ENCODE measurements at regions not wholly inside any gene's neighbourhood (a gene's known extent, or its start where the extent isn't known, plus 50 kb on each side); places are given as distances from the start of the nearest gene placed in this dataset.

DNA sequence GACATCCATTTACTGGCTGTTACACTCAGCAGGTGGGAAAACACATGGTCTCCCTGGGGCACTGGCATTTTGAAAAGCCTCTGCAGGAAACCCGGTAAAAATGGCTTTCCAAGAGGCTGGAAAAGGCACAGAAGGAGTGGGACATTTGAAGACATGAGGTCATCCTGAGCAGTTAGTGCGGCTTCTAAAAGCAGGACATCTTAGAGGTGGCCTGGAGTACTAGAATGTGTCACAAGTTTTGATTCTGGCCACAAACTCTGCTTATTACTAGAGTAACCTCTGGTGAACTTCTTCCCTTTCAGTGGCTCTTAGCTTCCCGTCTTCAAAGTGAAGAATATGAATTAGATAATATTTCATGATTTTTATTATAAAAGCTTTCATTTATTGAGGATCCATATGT is 423.0 kb upstream of the BRINP1 start:
- intact Hi-C loops (cut with micrococcal nuclease; ENCODE audit: unreplicated experiment), result no loop called here
- H3K79me2 ChIP-seq (ENCODE audit: insufficient read depth, low read depth, low read length), result no peaks in the 10 kb centered on the region
- no peak for DNase-seq (ENCODE audit: low spot score)
- ChIA-PET CTCF (ENCODE audit: unreplicated experiment) (no interaction called here), POLR2A (no interaction called here)
- TF ChIP-seq CTCF (conservative IDR thresholded peaks at IDR 0.05; ENCODE audit: low read length), result no peak
- TF ChIP-seq EZH2phosphoT487 (IDR thresholded peaks at IDR 0.05; ENCODE audit: borderline replicate concordance, low read depth, low read length), result no peak
- H3K4me1 ChIP-seq (ENCODE audit: insufficient read depth, low read length, poor library complexity, severe bottlenecking), result no peaks in the 10 kb centered on the region
- H3K27ac ChIP-seq (ENCODE audit: low read depth, low read length, poor library complexity, severe bottlenecking), result no peak overlapping the region
- no peak overlapping the region for H2AFZ ChIP-seq (ENCODE audit: low read length)
- no peak overlapping the region for H3K4me3 ChIP-seq (ENCODE audit: low read depth, low read length, poor library complexity, severe bottlenecking)
- H3K4me2 ChIP-seq (ENCODE audit: low read length), result no peak overlapping the region
- H3K9me3 ChIP-seq (ENCODE audit: low read length), result no peaks in the 10 kb centered on the region
- no TSS peak for BruUV-seq (replicated peaks)
- no peaks in the 10 kb centered on the region for H3K9me2 ChIP-seq (ENCODE audit: insufficient read depth, low read length)
- H3K36me3 ChIP-seq (ENCODE audit: insufficient read depth, low read length), result no peaks in the 10 kb centered on the region
- H4K20me1 ChIP-seq (ENCODE audit: insufficient read depth, low read length), result no peaks in the 10 kb centered on the region

DNA sequence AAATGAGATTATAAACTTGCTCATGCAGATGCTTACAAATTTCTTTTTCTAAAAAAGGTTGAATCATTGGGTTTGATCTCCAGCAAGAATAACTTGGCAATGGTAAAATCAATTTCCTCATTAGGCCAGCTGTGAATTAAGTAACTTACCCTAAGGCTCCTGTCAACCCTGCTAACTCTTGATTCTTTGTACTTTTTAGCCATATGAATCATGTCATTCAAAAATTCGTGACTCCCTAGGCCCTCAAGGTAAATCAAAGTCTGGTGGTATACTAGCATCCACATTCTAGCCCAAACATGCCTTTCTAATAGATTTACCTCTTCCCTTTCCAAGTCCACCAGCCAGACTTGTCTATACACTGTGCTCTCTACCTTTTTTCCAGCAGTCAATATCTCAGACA is 420.8 kb upstream of the BRINP1 start:
- H3K27ac ChIP-seq (ENCODE audit: low read depth, low read length, poor library complexity, severe bottlenecking), result no peak overlapping the region
- BruUV-seq (replicated peaks), result no TSS peak
- H3K4me2 ChIP-seq (ENCODE audit: low read length), result no peak overlapping the region
- no peaks in the 10 kb centered on the region for H3K4me1 ChIP-seq (ENCODE audit: insufficient read depth, low read length, poor library complexity, severe bottlenecking)
- H3K9me3 ChIP-seq (ENCODE audit: low read length), result no peaks in the 10 kb centered on the region
- H4K20me1 ChIP-seq (ENCODE audit: insufficient read depth, low read length), result no peaks in the 10 kb centered on the region
- H2AFZ ChIP-seq (ENCODE audit: low read length), result no peak overlapping the region
- intact Hi-C loops (cut with micrococcal nuclease; ENCODE audit: unreplicated experiment), result no loop called here
- H3K4me3 ChIP-seq (ENCODE audit: low read depth, low read length, poor library complexity, severe bottlenecking), result no peak overlapping the region
- no peaks in the 10 kb centered on the region for H3K79me2 ChIP-seq (ENCODE audit: insufficient read depth, low read depth, low read length)
- no peaks in the 10 kb centered on the region for H3K36me3 ChIP-seq (ENCODE audit: insufficient read depth, low read length)
- TF ChIP-seq EZH2phosphoT487 (IDR thresholded peaks at IDR 0.05; ENCODE audit: borderline replicate concordance, low read depth, low read length) (no peak), CTCF (conservative IDR thresholded peaks at IDR 0.05; ENCODE audit: low read length) (no peak)
- H3K9me2 ChIP-seq (ENCODE audit: insufficient read depth, low read length), result no peaks in the 10 kb centered on the region
- ChIA-PET POLR2A (no interaction called here), CTCF (ENCODE audit: unreplicated experiment) (no interaction called here)
- no peak for DNase-seq (ENCODE audit: low spot score)

- Histone ChIP-seq H3K4me1 (ENCODE audit: insufficient read depth, low read length, poor library complexity, severe bottlenecking) (no peaks in the 10 kb centered on the region), H3K36me3 (ENCODE audit: insufficient read depth, low read length) (no peaks in the 10 kb centered on the region), H4K20me1 (ENCODE audit: insufficient read depth, low read length) (no peaks in the 10 kb centered on the region), H3K79me2 (ENCODE audit: insufficient read depth, low read depth, low read length) (no peaks in the 10 kb centered on the region), H3K27ac (ENCODE audit: low read depth, low read length, poor library complexity, severe bottlenecking) (no peak overlapping the region), H2AFZ (ENCODE audit: low read length) (no peak overlapping the region), H3K4me3 (ENCODE audit: low read depth, low read length, poor library complexity, severe bottlenecking) (no peak overlapping the region), H3K9me2 (ENCODE audit: insufficient read depth, low read length) (no peaks in the 10 kb centered on the region), H3K9me3 (ENCODE audit: low read length) (no peaks in the 10 kb centered on the region), H3K4me2 (ENCODE audit: low read length) (no peak overlapping the region)
- DNase-seq (ENCODE audit: low spot score), result no peak
- TF ChIP-seq EZH2phosphoT487 (IDR thresholded peaks at IDR 0.05; ENCODE audit: borderline replicate concordance, low read depth, low read length) (no peak), CTCF (conservative IDR thresholded peaks at IDR 0.05; ENCODE audit: low read length) (no peak)
- POLR2A ChIA-PET, result interaction anchor here (0.7 to 1.0 kb wide), 2 partner anchors 13 to 19 kb away, joined by 3 read pairs; no protein-coding TSS in a partner anchor
- CTCF ChIA-PET (ENCODE audit: unreplicated experiment), result interaction anchor here (0.5 kb wide), 1 partner anchor 598 kb away, joined by 3 read pairs; no protein-coding TSS in a partner anchor
- intact Hi-C loops (cut with micrococcal nuclease; ENCODE audit: unreplicated experiment), result no loop called here
- no TSS peak for BruUV-seq (replicated peaks)
Observed at GRCh38 chr9:119788921-119789320, 419.7 kb upstream of the BRINP1 start.

Measured in OCI-LY7 (cell line).